ENCODE measurements at regions not wholly inside any gene's neighbourhood (a gene's known extent, or its start where the extent isn't known, plus 50 kb on each side); places are given as distances from the start of the nearest gene placed in this dataset.

- Histone ChIP-seq H3K9me3 (no peaks in the 10 kb centered on the region), H3K4me1 (no peaks in the 10 kb centered on the region), H3K36me3 (replicated peaks) (no peaks in the 10 kb centered on the region), H3K4me3 (no peak overlapping the region), H3K27me3 (ENCODE audit: low read depth) (peaks cover 5% of the 10 kb centered on the region; the same call in 1 of the 2 replicates)
- DNase-seq (ENCODE audit: low spot score in 2 of 2), result no peak
- in situ Hi-C loops (cut with MboI; ENCODE audit: low sequenced_read_pairs), result loop anchor here (10.0 kb wide), 1 partner anchor 603 kb away; no protein-coding TSS in a partner anchor
Measured at GRCh38 chr1:17982197-17982596, 125.4 kb upstream of the IGSF21 start.

- in situ Hi-C loops (cut with MboI; ENCODE audit: low sequenced_read_pairs), result loop anchor here (10.0 kb wide), 1 partner anchor 600 kb away; no protein-coding TSS in a partner anchor
- peak; percentile 5 to 70 for DNase-seq (ENCODE audit: low spot score in 2 of 2)
- no peaks in the 10 kb centered on the region for H3K4me1 ChIP-seq
- H3K4me3 ChIP-seq, result no peak overlapping the region
- H3K9me3 ChIP-seq, result no peaks in the 10 kb centered on the region
- H3K36me3 ChIP-seq (replicated peaks), result no peaks in the 10 kb centered on the region
- no peaks in the 10 kb centered on the region for H3K27me3 ChIP-seq (ENCODE audit: low read depth)
Measured at GRCh38 chr1:17984583-17984982, 123.0 kb upstream of the IGSF21 start.

GRCh38 chr1:17986156-17986555, 121.4 kb upstream of the IGSF21 start:
- no peaks in the 10 kb centered on the region for H3K27me3 ChIP-seq (ENCODE audit: low read depth)
- no peaks in the 10 kb centered on the region for H3K36me3 ChIP-seq (replicated peaks)
- in situ Hi-C loops (cut with MboI; ENCODE audit: low sequenced_read_pairs), result loop anchor here (10.0 kb wide), 1 partner anchor 599 kb away; no protein-coding TSS in a partner anchor
- no peak overlapping the region for H3K4me3 ChIP-seq
- H3K9me3 ChIP-seq, result no peaks in the 10 kb centered on the region
- H3K4me1 ChIP-seq, result no peaks in the 10 kb centered on the region
- DNase-seq (ENCODE audit: low spot score in 2 of 2), result no peak

GRCh38 chr1:17990401-17990800, 117.2 kb upstream of the IGSF21 start:
- in situ Hi-C loops (cut with MboI; ENCODE audit: low sequenced_read_pairs), result no loop called here
- Histone ChIP-seq H3K27me3 (ENCODE audit: low read depth) (0 out of 2 replicates have a peak, but pooled peaks cover 5% of the 10 kb centered on the region), H3K36me3 (replicated peaks) (no peaks in the 10 kb centered on the region), H3K4me1 (no peaks in the 10 kb centered on the region), H3K4me3 (no peak overlapping the region), H3K9me3 (no peaks in the 10 kb centered on the region)
- no peak for DNase-seq (ENCODE audit: low spot score in 2 of 2)

- Histone ChIP-seq H3K9me3 (no peaks in the 10 kb centered on the region), H3K36me3 (replicated peaks) (no peaks in the 10 kb centered on the region), H3K4me3 (no peak overlapping the region), H3K4me1 (no peaks in the 10 kb centered on the region), H3K27me3 (ENCODE audit: low read depth) (0 out of 2 replicates have a peak, but pooled peaks cover 5% of the 10 kb centered on the region)
- DNase-seq (ENCODE audit: low spot score in 2 of 2), result no peak
- in situ Hi-C loops (cut with MboI; ENCODE audit: low sequenced_read_pairs), result no loop called here
Measured at GRCh38 chr1:17991996-17992395, 115.6 kb upstream of the IGSF21 start.

GRCh38 chr1:17992800-17993199, 114.8 kb upstream of the IGSF21 start:
- Histone ChIP-seq H3K4me3 (no peak overlapping the region), H3K27me3 (ENCODE audit: low read depth) (0 out of 2 replicates have a peak, but pooled peaks cover 5% of the 10 kb centered on the region), H3K36me3 (replicated peaks) (no peaks in the 10 kb centered on the region), H3K9me3 (no peaks in the 10 kb centered on the region), H3K4me1 (no peaks in the 10 kb centered on the region)
- no peak for DNase-seq (ENCODE audit: low spot score in 2 of 2)
- in situ Hi-C loops (cut with MboI; ENCODE audit: low sequenced_read_pairs), result no loop called here

GRCh38 chr1:17994046-17994445, 113.6 kb upstream of the IGSF21 start:
- 0 out of 2 replicates have a peak, but pooled peaks cover 5% of the 10 kb centered on the region for H3K27me3 ChIP-seq (ENCODE audit: low read depth)
- in situ Hi-C loops (cut with MboI; ENCODE audit: low sequenced_read_pairs), result no loop called here
- no peaks in the 10 kb centered on the region for H3K4me1 ChIP-seq
- H3K4me3 ChIP-seq, result no peak overlapping the region
- no peaks in the 10 kb centered on the region for H3K9me3 ChIP-seq
- DNase-seq (ENCODE audit: low spot score in 2 of 2), result no peak
- H3K36me3 ChIP-seq (replicated peaks), result no peaks in the 10 kb centered on the region

GRCh38 chr1:17995480-17995879, 112.1 kb upstream of the IGSF21 start:
- no peaks in the 10 kb centered on the region for H3K36me3 ChIP-seq (replicated peaks)
- no peak overlapping the region for H3K4me3 ChIP-seq
- H3K4me1 ChIP-seq, result no peaks in the 10 kb centered on the region
- H3K9me3 ChIP-seq, result no peaks in the 10 kb centered on the region
- no peak for DNase-seq (ENCODE audit: low spot score in 2 of 2)
- 0 out of 2 replicates have a peak, but pooled peaks cover 5% of the 10 kb centered on the region for H3K27me3 ChIP-seq (ENCODE audit: low read depth)
- in situ Hi-C loops (cut with MboI; ENCODE audit: low sequenced_read_pairs), result no loop called here

GRCh38 chr1:17998889-17999288, 108.7 kb upstream of the IGSF21 start:
- in situ Hi-C loops (cut with MboI; ENCODE audit: low sequenced_read_pairs), result no loop called here
- H3K9me3 ChIP-seq, result no peaks in the 10 kb centered on the region
- no peaks in the 10 kb centered on the region for H3K4me1 ChIP-seq
- no peak overlapping the region for H3K4me3 ChIP-seq
- DNase-seq (ENCODE audit: low spot score in 2 of 2), result peak; percentile 5 to 48
- H3K27me3 ChIP-seq (ENCODE audit: low read depth), result 0 out of 2 replicates have a peak, but pooled peaks cover 5% of the 10 kb centered on the region
- no peaks in the 10 kb centered on the region for H3K36me3 ChIP-seq (replicated peaks)

GRCh38 chr1:17999884-18000283, 107.7 kb upstream of the IGSF21 start:
- Histone ChIP-seq H3K4me1 (no peaks in the 10 kb centered on the region), H3K27me3 (ENCODE audit: low read depth) (no peaks in the 10 kb centered on the region), H3K4me3 (no peak overlapping the region), H3K9me3 (no peaks in the 10 kb centered on the region), H3K36me3 (replicated peaks) (no peaks in the 10 kb centered on the region)
- in situ Hi-C loops (cut with MboI; ENCODE audit: low sequenced_read_pairs), result no loop called here
- DNase-seq (ENCODE audit: low spot score in 2 of 2), result no peak

GRCh38 chr1:18001725-18002124, 105.9 kb upstream of the IGSF21 start:
- in situ Hi-C loops (cut with MboI; ENCODE audit: low sequenced_read_pairs), result no loop called here
- Histone ChIP-seq H3K27me3 (ENCODE audit: low read depth) (no peaks in the 10 kb centered on the region), H3K4me3 (no peak overlapping the region), H3K9me3 (no peaks in the 10 kb centered on the region), H3K4me1 (no peaks in the 10 kb centered on the region), H3K36me3 (replicated peaks) (no peaks in the 10 kb centered on the region)
- DNase-seq (ENCODE audit: low spot score in 2 of 2), result no peak

- no peaks in the 10 kb centered on the region for H3K9me3 ChIP-seq
- H3K27me3 ChIP-seq (ENCODE audit: low read depth), result no peaks in the 10 kb centered on the region
- no peak overlapping the region for H3K4me3 ChIP-seq
- no peaks in the 10 kb centered on the region for H3K4me1 ChIP-seq
- no peak for DNase-seq (ENCODE audit: low spot score in 2 of 2)
- in situ Hi-C loops (cut with MboI; ENCODE audit: low sequenced_read_pairs), result no loop called here
- no peaks in the 10 kb centered on the region for H3K36me3 ChIP-seq (replicated peaks)
Measured at GRCh38 chr1:18004278-18004677, 103.3 kb upstream of the IGSF21 start.

GRCh38 chr1:18005238-18005637, 102.4 kb upstream of the IGSF21 start:
- H3K36me3 ChIP-seq (replicated peaks), result no peaks in the 10 kb centered on the region
- in situ Hi-C loops (cut with MboI; ENCODE audit: low sequenced_read_pairs), result no loop called here
- no peaks in the 10 kb centered on the region for H3K9me3 ChIP-seq
- H3K27me3 ChIP-seq (ENCODE audit: low read depth), result no peaks in the 10 kb centered on the region
- no peak for DNase-seq (ENCODE audit: low spot score in 2 of 2)
- no peak overlapping the region for H3K4me3 ChIP-seq
- H3K4me1 ChIP-seq, result no peaks in the 10 kb centered on the region

- H3K9me3 ChIP-seq, result no peaks in the 10 kb centered on the region
- in situ Hi-C loops (cut with MboI; ENCODE audit: low sequenced_read_pairs), result no loop called here
- no peak for DNase-seq (ENCODE audit: low spot score in 2 of 2)
- no peaks in the 10 kb centered on the region for H3K4me1 ChIP-seq
- H3K36me3 ChIP-seq (replicated peaks), result no peaks in the 10 kb centered on the region
- no peaks in the 10 kb centered on the region for H3K27me3 ChIP-seq (ENCODE audit: low read depth)
- no peak overlapping the region for H3K4me3 ChIP-seq
Measured at GRCh38 chr1:18007391-18008041, 100.1 kb upstream of the IGSF21 start.

GRCh38 chr1:18008081-18008480, 99.5 kb upstream of the IGSF21 start:
- Histone ChIP-seq H3K4me3 (no peak overlapping the region), H3K27me3 (ENCODE audit: low read depth) (no peaks in the 10 kb centered on the region), H3K9me3 (no peaks in the 10 kb centered on the region), H3K36me3 (replicated peaks) (no peaks in the 10 kb centered on the region), H3K4me1 (no peaks in the 10 kb centered on the region)
- DNase-seq (ENCODE audit: low spot score in 2 of 2), result no peak
- in situ Hi-C loops (cut with MboI; ENCODE audit: low sequenced_read_pairs), result no loop called here
